GM19452 (cell line): ENCODE measurements at regions not wholly inside any gene's neighbourhood (a gene's known extent, or its start where the extent isn't known, plus 50 kb on each side); places are given as distances from the start of the nearest gene placed in this dataset.
A peak's percentile ranks its signal among the peaks of the same experiment; 100 is the strongest.
"Not testable (repeated sequence)": the region's sequence is repeated elsewhere in the genome, so short reads cannot be mapped to it uniquely, and the experiment has no call there.

Source experiments
- ATAC-seq: cut with Tn5 transposase; IDR thresholded peaks from one replicate; pipeline ENCODE4 v1.9.1; 2021; ENCODE audit not compliant: unreplicated experiment

- no peak for ATAC-seq
These were observed 194.8 kb upstream of the ZNF32 start for GRCh38 chr10:43843321-43844101.

DNA sequence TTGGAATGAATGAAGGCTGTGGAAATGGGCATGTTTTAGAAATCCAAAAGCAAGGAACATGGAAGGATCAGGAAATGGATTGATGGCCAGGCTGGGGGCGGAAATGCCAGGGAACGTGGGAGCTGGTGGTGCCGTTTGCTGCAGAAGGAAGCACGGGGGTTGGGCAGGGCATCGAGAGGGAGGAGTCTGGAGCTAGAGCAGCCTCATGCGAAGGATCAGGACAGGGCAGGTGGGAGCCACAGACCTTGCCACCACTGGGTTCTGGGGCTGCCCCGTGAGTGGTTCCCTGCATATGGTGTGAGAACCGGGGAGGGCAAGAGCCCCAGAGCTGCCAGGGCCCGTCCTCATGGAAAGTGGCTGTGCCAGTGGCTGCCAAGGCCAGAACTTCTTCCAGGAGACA, 193.8 kb upstream of the ZNF32 start:
- no peak for ATAC-seq

DNA sequence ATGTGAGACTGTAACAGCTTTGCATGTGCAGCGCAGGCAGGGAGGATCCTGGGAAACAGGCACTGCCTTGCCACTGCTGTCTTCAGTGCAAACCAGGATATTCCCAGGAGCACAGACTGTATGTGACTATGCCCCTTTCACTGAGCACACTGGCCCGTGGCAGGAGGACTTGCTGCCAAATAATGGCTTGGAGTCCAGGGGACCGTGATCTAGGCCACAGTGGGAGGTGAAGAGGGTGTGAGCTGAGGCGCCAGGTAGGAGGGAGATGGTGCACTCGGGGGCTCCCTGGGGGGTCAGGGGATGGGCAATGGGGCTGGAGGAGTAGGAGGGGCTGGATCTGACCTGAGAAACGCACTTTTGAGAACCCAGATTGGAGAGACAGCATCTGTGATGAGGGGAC, 193.4 kb upstream of the ZNF32 start:
- no peak for ATAC-seq

- ATAC-seq = no peak
These were observed 191.3 kb upstream of the ZNF32 start for GRCh38 chr10:43839973-43840372.

DNA sequence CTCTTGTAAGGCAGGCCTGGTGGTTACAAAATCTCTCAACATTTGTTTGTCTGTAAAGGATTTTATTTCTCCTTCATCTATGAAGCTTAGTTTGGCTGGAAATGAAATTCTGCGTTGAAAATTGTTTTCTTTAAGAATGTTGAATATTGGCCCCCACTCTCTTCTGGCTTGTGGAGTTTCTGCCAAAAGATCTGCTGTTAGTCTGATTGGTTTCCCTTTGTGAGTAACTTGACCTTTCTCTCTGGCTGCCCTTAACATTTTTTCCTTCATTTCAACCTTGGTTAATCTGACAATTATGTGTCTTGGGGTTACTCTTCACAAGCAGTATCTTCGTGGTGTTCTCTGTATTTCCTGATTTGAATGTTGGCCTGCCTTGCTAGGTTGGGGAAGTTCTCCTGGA, 186.1 kb upstream of the ZNF32 start:
- not testable (repeated sequence) for ATAC-seq

DNA sequence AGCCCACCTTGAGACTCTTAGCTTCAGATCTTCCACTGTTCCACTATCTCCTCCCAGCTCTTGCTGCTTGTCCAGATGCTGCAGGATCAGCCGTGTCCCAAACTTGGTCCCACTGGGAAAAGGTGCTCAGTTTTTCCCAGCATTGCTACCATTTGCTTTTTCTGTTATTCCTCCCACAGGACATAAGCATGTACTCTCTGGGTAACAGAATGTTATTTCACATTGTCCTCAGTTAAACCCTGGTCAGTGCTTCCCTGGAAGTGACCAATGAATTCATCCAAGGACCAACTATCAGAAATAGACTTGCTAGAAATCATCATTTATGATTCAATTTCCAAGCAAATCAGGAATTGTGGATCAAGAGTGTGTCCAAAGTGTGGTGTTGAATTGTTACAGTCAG, 179.2 kb upstream of the ZNF32 start:
- ATAC-seq = no peak

- ATAC-seq = no peak
These were observed 177.3 kb upstream of the ZNF32 start for GRCh38 chr10:43825984-43826383.

- ATAC-seq = no peak
These were observed 176.7 kb upstream of the ZNF32 start for GRCh38 chr10:43825421-43825820.

DNA sequence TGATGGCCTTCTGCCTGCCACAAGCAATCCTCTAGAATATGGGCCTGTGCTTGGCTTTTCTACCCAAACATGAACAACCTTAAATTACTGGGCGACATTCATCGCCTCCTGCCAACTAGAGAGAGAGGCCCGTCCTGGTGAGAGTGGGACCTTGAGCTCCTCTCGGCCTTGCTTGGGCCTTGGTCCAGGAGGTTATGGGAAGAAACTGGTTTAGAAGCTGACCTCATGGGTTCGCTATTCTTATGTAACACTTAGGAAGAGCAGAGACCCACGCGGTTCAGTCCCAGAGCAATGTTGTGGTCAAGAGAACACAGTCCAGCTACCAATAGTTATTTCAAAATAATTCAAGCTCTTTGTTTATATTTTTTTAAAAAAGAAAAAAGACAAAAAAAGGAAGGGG, 176.3 kb upstream of the ZNF32 start:
- ATAC-seq = no peak

DNA sequence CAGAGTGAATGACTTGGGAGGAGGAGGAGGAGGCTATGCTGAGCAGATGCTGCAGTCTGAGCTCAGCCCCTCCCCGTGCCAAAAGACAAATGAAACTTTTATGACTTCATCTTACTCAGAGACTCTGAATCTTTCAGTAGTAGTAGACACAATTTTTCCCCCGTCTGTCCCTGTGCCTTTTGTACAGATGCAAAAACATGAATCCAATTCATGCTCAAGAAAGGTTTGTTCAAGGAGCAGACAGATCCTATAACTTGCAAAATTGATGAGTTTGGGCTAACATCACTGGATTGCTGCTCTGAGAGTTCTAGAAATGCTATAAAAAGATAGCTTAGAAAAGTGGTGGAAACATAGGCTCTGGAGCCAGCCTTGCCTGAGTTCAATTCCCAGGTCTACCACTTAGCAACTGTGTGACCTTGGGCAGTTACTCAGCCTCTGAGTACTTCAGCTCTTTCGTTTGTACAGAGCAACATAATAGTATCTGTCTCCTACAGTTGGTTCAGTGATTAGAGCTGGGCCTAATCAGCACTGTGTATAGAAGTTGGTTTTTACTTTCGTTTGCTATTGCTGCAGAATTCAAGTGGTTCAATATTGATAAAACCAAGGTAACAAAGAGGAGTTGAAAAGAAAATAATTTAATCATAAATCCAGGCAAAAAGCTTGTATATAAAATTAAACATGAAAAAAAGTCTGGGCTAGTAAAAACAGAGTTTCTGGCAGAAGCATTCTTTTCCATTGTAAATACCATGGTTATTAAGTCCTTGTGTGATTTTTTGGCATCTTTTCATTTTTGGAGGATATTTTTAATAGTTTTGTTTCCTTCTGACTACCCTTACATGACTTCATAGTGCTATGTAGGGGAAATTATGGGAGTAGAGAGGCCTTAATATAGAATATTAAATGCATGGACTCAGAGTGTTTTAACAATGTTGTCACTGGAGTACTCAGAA, 174.2 kb upstream of the ZNF32 start:
- no peak for ATAC-seq

DNA sequence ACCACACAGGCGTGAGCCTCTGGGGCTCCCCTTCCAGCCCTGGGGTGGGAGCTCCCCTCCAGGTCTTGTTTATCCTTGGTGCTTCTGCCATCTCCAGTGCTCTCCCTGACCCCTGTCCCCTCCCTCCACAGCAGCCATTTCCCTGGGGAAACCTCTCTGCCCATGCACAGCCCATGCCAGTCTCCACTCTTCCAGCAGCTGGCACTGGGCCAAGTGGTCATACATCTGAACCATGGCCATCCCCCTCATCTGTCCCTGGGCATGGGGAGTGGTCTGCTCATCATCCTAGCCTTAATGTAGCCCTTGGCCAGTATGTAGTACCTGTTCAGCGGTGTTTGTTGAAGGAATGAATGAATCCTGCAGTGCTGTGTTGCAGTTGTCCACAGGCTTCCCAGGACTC, 172.4 kb upstream of the ZNF32 start:
- no peak for ATAC-seq

DNA sequence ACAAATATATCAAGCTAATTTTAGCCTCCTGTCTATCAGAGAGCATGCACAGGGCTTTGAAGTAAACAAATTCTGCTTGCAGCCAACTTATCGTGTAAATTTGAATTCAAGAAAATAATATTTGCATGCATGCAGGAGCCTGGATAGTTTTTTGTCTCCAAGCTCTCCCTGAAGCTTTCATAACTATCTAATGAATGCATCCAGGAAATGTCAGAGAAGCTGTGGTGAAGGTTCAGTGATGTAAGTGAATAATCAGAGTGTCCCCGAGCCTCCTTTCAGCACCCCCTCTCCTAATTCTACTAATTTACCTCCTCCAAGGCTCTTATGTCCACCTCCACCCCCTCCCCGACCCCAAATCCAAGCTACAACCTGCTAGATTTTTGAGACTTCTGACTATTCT, 172.0 kb upstream of the ZNF32 start:
- no peak for ATAC-seq

DNA sequence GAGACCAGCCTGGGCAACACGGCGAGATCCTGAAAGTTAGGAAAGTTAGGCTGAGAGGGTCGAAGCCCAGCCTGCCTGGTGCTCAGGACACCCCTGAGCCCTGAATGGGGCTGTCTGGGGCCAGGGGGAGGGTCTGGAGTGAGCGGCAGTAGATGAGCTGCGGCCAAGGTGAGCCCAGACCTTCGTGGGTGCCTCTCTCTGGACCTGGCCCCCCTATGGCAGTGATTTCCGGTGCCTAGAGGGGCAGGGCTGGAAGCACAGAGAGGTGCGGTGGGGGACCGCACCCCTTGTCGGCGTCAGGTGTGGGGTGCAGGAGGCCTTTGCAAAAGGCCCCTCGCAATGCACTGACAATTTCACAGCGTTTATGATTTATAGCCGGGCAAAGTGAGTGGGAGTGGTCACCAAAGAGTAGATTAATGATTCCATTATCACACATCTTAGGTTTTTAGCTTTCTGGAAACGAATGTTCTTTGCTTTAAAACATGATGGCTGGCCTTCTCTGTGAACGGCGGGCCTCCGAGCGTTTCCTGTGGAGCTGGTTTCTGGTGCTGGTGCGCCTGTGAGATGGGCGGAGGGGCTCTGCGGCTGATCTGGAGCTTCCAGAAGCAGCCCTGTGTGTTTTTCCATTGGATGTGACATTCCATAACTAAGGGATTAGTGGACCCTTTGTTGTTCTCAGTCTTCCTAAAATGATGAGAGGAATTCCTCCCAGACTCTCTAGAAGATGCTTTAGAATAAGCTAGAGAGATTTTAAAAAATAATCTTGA, 171.0 kb upstream of the ZNF32 start:
- ATAC-seq = no peak

DNA sequence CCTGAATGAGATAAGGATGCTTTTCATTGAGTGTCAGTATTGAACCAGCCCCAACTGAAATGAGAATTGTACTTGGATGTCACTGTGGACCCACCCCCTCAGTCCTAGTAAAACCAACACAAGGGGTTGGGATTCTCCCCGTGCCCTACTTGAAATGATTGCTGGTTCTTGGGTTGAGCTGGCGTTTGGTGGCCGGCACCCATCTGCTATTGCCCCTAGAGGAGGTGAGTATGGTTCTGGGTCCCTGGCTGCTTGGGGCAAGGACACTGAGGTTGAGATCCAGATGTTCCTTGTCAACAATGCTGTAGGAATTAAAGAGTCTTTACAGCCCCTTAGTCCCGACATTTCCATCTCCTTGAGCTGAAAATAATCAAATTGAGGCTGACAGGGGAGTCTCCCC, 170.0 kb upstream of the ZNF32 start:
- no peak for ATAC-seq

DNA sequence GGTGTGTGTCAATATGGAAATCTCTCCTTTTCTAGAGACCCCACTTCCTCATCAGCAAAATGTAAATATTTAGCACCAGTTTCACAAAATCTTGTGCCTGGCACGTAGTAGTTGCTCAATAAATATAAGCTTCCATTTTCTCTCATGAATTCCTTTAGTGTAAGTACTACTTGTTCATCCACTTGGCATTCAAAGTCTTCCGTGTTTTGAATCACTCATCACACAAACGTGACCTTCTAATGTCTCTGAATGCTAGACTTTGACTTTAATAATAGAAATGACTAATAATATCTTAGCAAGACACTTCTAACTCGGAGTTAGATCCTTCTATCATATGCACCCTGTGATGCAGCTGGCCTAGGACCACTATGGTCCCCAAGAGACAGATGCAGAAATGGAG, 168.7 kb upstream of the ZNF32 start:
- ATAC-seq = no peak

DNA sequence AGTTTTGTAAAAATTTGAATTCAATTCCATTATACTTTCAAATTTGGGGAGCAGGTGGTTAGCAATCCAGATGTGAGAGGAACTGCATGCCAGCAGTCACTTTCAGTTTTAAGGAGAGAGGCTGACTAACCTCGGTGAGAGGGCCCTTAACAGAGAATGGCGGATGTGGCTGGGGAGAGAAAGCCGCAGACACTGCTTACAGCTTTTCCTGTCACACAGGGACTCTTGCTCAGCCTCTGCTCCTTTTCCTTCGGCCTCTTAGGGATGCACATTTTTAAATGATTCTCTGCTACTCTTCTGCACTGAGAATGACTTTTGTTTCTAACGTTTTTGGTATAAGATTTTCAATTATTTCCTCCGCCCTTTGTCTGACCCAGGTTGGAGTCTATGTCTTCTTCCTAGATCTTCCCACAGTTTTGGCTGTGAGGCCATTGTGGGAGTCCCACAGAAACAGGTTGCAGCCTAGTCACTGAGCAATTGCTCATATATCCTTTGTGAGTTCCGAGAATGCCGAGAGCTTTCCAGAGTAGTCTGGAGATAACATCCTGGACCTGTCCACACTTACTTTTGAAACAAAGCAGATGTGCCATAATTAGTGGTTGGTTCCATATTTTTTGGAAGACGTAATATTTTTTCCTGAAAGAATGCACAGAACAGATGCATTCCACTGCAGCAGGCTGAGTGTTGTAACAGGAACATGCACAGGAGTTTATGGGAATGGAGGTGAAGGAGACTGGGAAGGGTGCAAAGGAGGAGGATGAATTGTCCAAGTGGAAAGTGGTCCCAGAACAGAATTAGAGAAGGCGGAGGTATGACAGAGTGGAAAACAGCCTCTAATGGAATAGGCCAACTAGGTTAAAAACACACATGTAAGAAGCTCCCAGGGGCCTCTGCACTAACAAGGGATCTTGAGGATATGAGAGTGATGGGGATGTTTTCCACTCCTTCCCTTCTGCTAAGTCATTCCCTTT, 168.0 kb upstream of the ZNF32 start:
- peak; percentile 97 for ATAC-seq

DNA sequence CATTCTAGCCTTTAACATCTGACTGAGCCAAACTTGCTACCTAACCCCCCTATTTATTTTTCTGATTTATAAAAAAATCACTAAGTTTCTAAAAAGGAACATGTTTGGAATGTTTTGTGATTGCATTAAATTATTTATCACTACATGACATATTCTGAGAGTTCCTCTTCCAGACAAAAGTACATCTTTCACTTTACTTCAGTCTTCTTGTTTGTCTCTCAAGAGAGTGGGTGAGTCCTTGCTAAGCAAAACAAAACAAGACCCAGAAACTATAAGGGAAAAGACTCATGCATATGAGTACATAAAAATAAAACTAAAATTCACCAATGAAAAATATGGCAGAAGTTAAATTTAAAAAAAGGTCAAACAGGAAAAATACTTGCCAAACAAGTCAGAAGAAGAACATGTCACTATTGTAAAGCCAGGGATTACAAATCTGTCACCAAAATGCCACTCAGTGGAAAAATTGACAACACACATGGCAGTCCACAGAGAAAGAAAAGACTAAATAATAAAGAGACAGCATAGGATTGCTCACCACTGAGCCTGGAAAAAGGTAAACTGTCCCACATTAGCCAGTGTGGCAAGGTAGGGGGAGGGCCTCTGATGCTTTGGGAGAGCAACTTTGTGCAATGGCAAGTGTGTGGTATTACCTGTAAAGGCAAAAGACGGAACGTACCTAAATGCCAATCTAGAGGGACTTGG, 166.7 kb upstream of the ZNF32 start:
- no peak for ATAC-seq

- no peak for ATAC-seq
These were observed 166.0 kb upstream of the ZNF32 start for GRCh38 chr10:43814663-43815062.

GRCh38 chr10:43811871-43812270, 163.2 kb upstream of the ZNF32 start:
- ATAC-seq = no peak
